NB4 (cell line): ENCODE measurements at regions not wholly inside any gene's neighbourhood (a gene's known extent, or its start where the extent isn't known, plus 50 kb on each side); places are given as distances from the start of the nearest gene placed in this dataset.

Experiments
- CTCF ChIP-seq: IDR thresholded peaks from one replicate; pipeline ENCODE4 v1.5.1; 2012; ENCODE audit warnings: low read depth, low read length
- MAX ChIP-seq: IDR thresholded peaks from 2 replicates; pipeline ENCODE4 v1.6.1; 2011; ENCODE audit warnings: low read depth, low read length
- MYC ChIP-seq: IDR thresholded peaks from 2 replicates; pipeline ENCODE4 v1.6.1; 2011; ENCODE audit warnings: low read depth, low read length
- POLR2A ChIP-seq: IDR thresholded peaks from 2 replicates; pipeline ENCODE4 v1.6.1; 2011; ENCODE audit warnings: mild to moderate bottlenecking; ENCODE audit not compliant: insufficient read length; ENCODE audit errors: extremely low read depth

DNA sequence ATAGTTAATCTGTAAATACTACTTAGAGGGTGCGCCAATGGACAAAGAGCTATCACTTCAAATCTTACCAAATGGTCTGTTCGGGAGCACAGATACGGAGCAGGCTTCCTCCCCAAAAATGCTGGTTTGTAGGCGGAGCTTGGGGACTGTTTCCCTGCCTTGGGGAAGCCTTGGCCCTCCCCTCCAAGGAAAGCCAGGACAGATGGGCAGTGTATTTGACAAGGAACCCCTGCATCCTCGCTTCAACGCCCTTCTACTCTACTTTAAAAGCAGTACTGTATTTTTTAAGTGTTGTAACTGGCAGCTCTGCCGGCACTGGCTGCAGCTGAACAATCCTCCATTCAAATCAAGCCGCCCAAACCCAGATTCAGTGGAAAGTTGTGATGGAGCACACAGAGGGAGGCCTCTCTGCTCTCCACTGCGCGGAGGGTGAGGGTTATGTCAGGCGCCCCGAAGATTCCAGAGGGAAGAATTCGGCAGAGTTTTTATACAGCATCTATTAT, 83.1 kb upstream of the FNDC3B start:
- TF ChIP-seq CTCF = no peak
- no peak for TF ChIP-seq POLR2A
- TF ChIP-seq MYC = no peak
- TF ChIP-seq MAX = no peak
